ENCODE measurements at regions not wholly inside any gene's neighbourhood (a gene's known extent, or its start where the extent isn't known, plus 50 kb on each side); places are given as distances from the start of the nearest gene placed in this dataset.
"Not testable (repeated sequence)": the region's sequence is repeated elsewhere in the genome, so short reads cannot be mapped to it uniquely, and the experiment has no call there.

GRCh38 chr7:68162712-68163111 is 1166.1 kb downstream of the TYW1 start:
- Histone ChIP-seq H3K9me3 (ENCODE audit: low read length) (no peaks in the 10 kb centered on the region), H3K4me3 (ENCODE audit: low read length) (no peak overlapping the region), H3K27me3 (ENCODE audit: insufficient read depth, low read length) (no peaks in the 10 kb centered on the region), H3K4me1 (ENCODE audit: insufficient read depth, low read length) (no peaks in the 10 kb centered on the region), H2AFZ (ENCODE audit: low read depth, low read length) (no peak overlapping the region), H3K36me3 (ENCODE audit: insufficient read depth, low read length) (no peaks in the 10 kb centered on the region)

- Histone ChIP-seq H3K27me3 (ENCODE audit: insufficient read depth, low read length) (no peaks in the 10 kb centered on the region), H3K36me3 (ENCODE audit: insufficient read depth, low read length) (no peaks in the 10 kb centered on the region), H3K4me3 (ENCODE audit: low read length) (no peak overlapping the region)
Observed at GRCh38 chr7:68166525-68166924, 1169.9 kb downstream of the TYW1 start.

GRCh38 chr7:68173513-68173912 is 1176.9 kb downstream of the TYW1 start:
- Histone ChIP-seq H3K4me1 (ENCODE audit: insufficient read depth, low read length) (no peaks in the 10 kb centered on the region), H3K9me3 (ENCODE audit: low read length) (no peaks in the 10 kb centered on the region), H3K27me3 (ENCODE audit: insufficient read depth, low read length) (no peaks in the 10 kb centered on the region), H3K4me3 (ENCODE audit: low read length) (no peak overlapping the region), H3K36me3 (ENCODE audit: insufficient read depth, low read length) (no peaks in the 10 kb centered on the region), H2AFZ (ENCODE audit: low read depth, low read length) (no peak overlapping the region)

More at GRCh38 chr7:68166525-68166924, 1169.9 kb downstream of the TYW1 start:
- Histone ChIP-seq H2AFZ (ENCODE audit: low read depth, low read length) (no peak overlapping the region), H3K4me1 (ENCODE audit: insufficient read depth, low read length) (no peaks in the 10 kb centered on the region), H3K9me3 (ENCODE audit: low read length) (no peaks in the 10 kb centered on the region)

GRCh38 chr7:68176974-68177373 is 1180.3 kb downstream of the TYW1 start:
- no peak overlapping the region for H2AFZ ChIP-seq (ENCODE audit: low read depth, low read length)
- H3K4me1 ChIP-seq (ENCODE audit: insufficient read depth, low read length) = no peaks in the 10 kb centered on the region
- no peaks in the 10 kb centered on the region for H3K27me3 ChIP-seq (ENCODE audit: insufficient read depth, low read length)
- no peaks in the 10 kb centered on the region for H3K36me3 ChIP-seq (ENCODE audit: insufficient read depth, low read length)
- no peaks in the 10 kb centered on the region for H3K9me3 ChIP-seq (ENCODE audit: low read length)
- no peak overlapping the region for H3K4me3 ChIP-seq (ENCODE audit: low read length)

GRCh38 chr7:68180761-68181160 is 1184.1 kb downstream of the TYW1 start:
- H3K27me3 ChIP-seq (ENCODE audit: insufficient read depth, low read length) = no peaks in the 10 kb centered on the region
- H3K4me1 ChIP-seq (ENCODE audit: insufficient read depth, low read length) = no peaks in the 10 kb centered on the region
- no peaks in the 10 kb centered on the region for H3K9me3 ChIP-seq (ENCODE audit: low read length)
- no peak overlapping the region for H3K4me3 ChIP-seq (ENCODE audit: low read length)
- H2AFZ ChIP-seq (ENCODE audit: low read depth, low read length) = no peak overlapping the region
- H3K36me3 ChIP-seq (ENCODE audit: insufficient read depth, low read length) = no peaks in the 10 kb centered on the region

GRCh38 chr7:68183176-68183575 is 1186.5 kb downstream of the TYW1 start:
- H3K27me3 ChIP-seq (ENCODE audit: insufficient read depth, low read length) = no peaks in the 10 kb centered on the region
- H3K9me3 ChIP-seq (ENCODE audit: low read length) = no peaks in the 10 kb centered on the region
- no peaks in the 10 kb centered on the region for H3K36me3 ChIP-seq (ENCODE audit: insufficient read depth, low read length)
- no peak overlapping the region for H3K4me3 ChIP-seq (ENCODE audit: low read length)
- H3K4me1 ChIP-seq (ENCODE audit: insufficient read depth, low read length) = no peaks in the 10 kb centered on the region
- no peak overlapping the region for H2AFZ ChIP-seq (ENCODE audit: low read depth, low read length)

GRCh38 chr7:68185631-68186456 is 1189.2 kb downstream of the TYW1 start:
- no peaks in the 10 kb centered on the region for H3K4me1 ChIP-seq (ENCODE audit: insufficient read depth, low read length)
- no peaks in the 10 kb centered on the region for H3K27me3 ChIP-seq (ENCODE audit: insufficient read depth, low read length)
- H3K36me3 ChIP-seq (ENCODE audit: insufficient read depth, low read length) = no peaks in the 10 kb centered on the region
- H3K9me3 ChIP-seq (ENCODE audit: low read length) = no peaks in the 10 kb centered on the region
- no peak overlapping the region for H2AFZ ChIP-seq (ENCODE audit: low read depth, low read length)
- H3K4me3 ChIP-seq (ENCODE audit: low read length) = no peak overlapping the region

- Histone ChIP-seq H2AFZ (ENCODE audit: low read depth, low read length) (no peak overlapping the region), H3K9me3 (ENCODE audit: low read length) (no peaks in the 10 kb centered on the region), H3K36me3 (ENCODE audit: insufficient read depth, low read length) (no peaks in the 10 kb centered on the region), H3K4me1 (ENCODE audit: insufficient read depth, low read length) (no peaks in the 10 kb centered on the region), H3K4me3 (ENCODE audit: low read length) (no peak overlapping the region), H3K27me3 (ENCODE audit: insufficient read depth, low read length) (no peaks in the 10 kb centered on the region)
Observed at GRCh38 chr7:68187532-68187931, 1190.9 kb downstream of the TYW1 start.

- H2AFZ ChIP-seq (ENCODE audit: low read depth, low read length) = no peak overlapping the region
- H3K9me3 ChIP-seq (ENCODE audit: low read length) = no peaks in the 10 kb centered on the region
- no peaks in the 10 kb centered on the region for H3K27me3 ChIP-seq (ENCODE audit: insufficient read depth, low read length)
- no peaks in the 10 kb centered on the region for H3K4me1 ChIP-seq (ENCODE audit: insufficient read depth, low read length)
- no peak overlapping the region for H3K4me3 ChIP-seq (ENCODE audit: low read length)
- H3K36me3 ChIP-seq (ENCODE audit: insufficient read depth, low read length) = no peaks in the 10 kb centered on the region
Observed at GRCh38 chr7:68192941-68193340, 1196.3 kb downstream of the TYW1 start.

- H3K9me3 ChIP-seq (ENCODE audit: low read length); H3K4me3 ChIP-seq (ENCODE audit: low read length); H3K36me3 ChIP-seq (ENCODE audit: insufficient read depth, low read length); H2AFZ ChIP-seq (ENCODE audit: low read depth, low read length); H3K4me1 ChIP-seq (ENCODE audit: insufficient read depth, low read length); H3K27me3 ChIP-seq (ENCODE audit: insufficient read depth, low read length): not testable (repeated sequence)
Observed at GRCh38 chr7:68195642-68196041, 1199.0 kb downstream of the TYW1 start.

GRCh38 chr7:68200051-68200670 is 1203.5 kb downstream of the TYW1 start:
- Histone ChIP-seq H3K27me3 (ENCODE audit: insufficient read depth, low read length) (no peaks in the 10 kb centered on the region), H3K4me1 (ENCODE audit: insufficient read depth, low read length) (no peaks in the 10 kb centered on the region), H3K4me3 (ENCODE audit: low read length) (no peak overlapping the region), H2AFZ (ENCODE audit: low read depth, low read length) (no peak overlapping the region), H3K36me3 (ENCODE audit: insufficient read depth, low read length) (no peaks in the 10 kb centered on the region), H3K9me3 (ENCODE audit: low read length) (no peaks in the 10 kb centered on the region)

- H3K4me1 ChIP-seq (ENCODE audit: insufficient read depth, low read length) = no peaks in the 10 kb centered on the region
- H3K4me3 ChIP-seq (ENCODE audit: low read length) = no peak overlapping the region
- H2AFZ ChIP-seq (ENCODE audit: low read depth, low read length) = no peak overlapping the region
- no peaks in the 10 kb centered on the region for H3K9me3 ChIP-seq (ENCODE audit: low read length)
- no peaks in the 10 kb centered on the region for H3K27me3 ChIP-seq (ENCODE audit: insufficient read depth, low read length)
- no peaks in the 10 kb centered on the region for H3K36me3 ChIP-seq (ENCODE audit: insufficient read depth, low read length)
Observed at GRCh38 chr7:68203251-68203650, 1206.6 kb downstream of the TYW1 start.

- H3K9me3 ChIP-seq (ENCODE audit: low read length) = no peaks in the 10 kb centered on the region
- H3K36me3 ChIP-seq (ENCODE audit: insufficient read depth, low read length) = no peaks in the 10 kb centered on the region
- H3K27me3 ChIP-seq (ENCODE audit: insufficient read depth, low read length) = no peaks in the 10 kb centered on the region
- H3K4me1 ChIP-seq (ENCODE audit: insufficient read depth, low read length) = no peaks in the 10 kb centered on the region
- no peak overlapping the region for H2AFZ ChIP-seq (ENCODE audit: low read depth, low read length)
- H3K4me3 ChIP-seq (ENCODE audit: low read length) = no peak overlapping the region
Observed at GRCh38 chr7:68205826-68206225, 1209.2 kb downstream of the TYW1 start.
